ENCODE measurements at regions not wholly inside any gene's neighbourhood (a gene's known extent, or its start where the extent isn't known, plus 50 kb on each side); places are given as distances from the start of the nearest gene placed in this dataset.
"Not testable (repeated sequence)": the region's sequence is repeated elsewhere in the genome, so short reads cannot be mapped to it uniquely, and the experiment has no call there.

GRCh38 chr15:67920524-67921240, 80.8 kb upstream of the RNU6-1 start:
- DNase-seq: no peak

- DNase-seq: no peak
Observed at GRCh38 chr15:67922106-67922675, 82.3 kb upstream of the RNU6-1 start.

- DNase-seq: no peak
Observed at GRCh38 chr15:67922971-67923945, 83.4 kb upstream of the RNU6-1 start.

- DNase-seq: no peak
Observed at GRCh38 chr15:67924359-67924974, 84.6 kb upstream of the RNU6-1 start.

GRCh38 chr15:67925182-67925581, 85.3 kb upstream of the RNU6-1 start:
- no peak for DNase-seq

- DNase-seq: no peak
Observed at GRCh38 chr15:67927501-67928168, 87.8 kb upstream of the RNU6-1 start.

GRCh38 chr15:67928666-67929065, 88.8 kb upstream of the RNU6-1 start:
- no peak for DNase-seq

GRCh38 chr15:67930720-67931119, 90.9 kb upstream of the RNU6-1 start:
- no peak for DNase-seq

GRCh38 chr15:67931861-67932260, 92.0 kb upstream of the RNU6-1 start:
- no peak for DNase-seq

- DNase-seq: not testable (repeated sequence)
Observed at GRCh38 chr15:67934126-67934525, 94.3 kb upstream of the RNU6-1 start.

- DNase-seq: no peak
Observed at GRCh38 chr15:67935244-67935643, 95.4 kb upstream of the RNU6-1 start.

- no peak for DNase-seq
Observed at GRCh38 chr15:67936258-67936657, 96.4 kb upstream of the RNU6-1 start.

GRCh38 chr15:67937153-67937761, 97.4 kb upstream of the RNU6-1 start:
- no peak for DNase-seq

GRCh38 chr15:67939179-67939578, 99.3 kb upstream of the RNU6-1 start:
- not testable (repeated sequence) for DNase-seq

GRCh38 chr15:67939588-67940323, 99.9 kb upstream of the RNU6-1 start:
- not testable (repeated sequence) for DNase-seq

GRCh38 chr15:67940324-67940719, 100.5 kb upstream of the RNU6-1 start:
- no peak for DNase-seq

GRCh38 chr15:67941648-67942310, 101.9 kb upstream of the RNU6-1 start:
- DNase-seq: no peak

- no peak for DNase-seq
Observed at GRCh38 chr15:67943475-67943874, 103.6 kb upstream of the RNU6-1 start.

- DNase-seq: no peak
Observed at GRCh38 chr15:67944010-67944641, 104.3 kb upstream of the RNU6-1 start.

- DNase-seq: no peak
Observed at GRCh38 chr15:67945131-67945530, 105.3 kb upstream of the RNU6-1 start.
